ENCODE measurements at regions not wholly inside any gene's neighbourhood (a gene's known extent, or its start where the extent isn't known, plus 50 kb on each side); places are given as distances from the start of the nearest gene placed in this dataset.

GRCh38 chr6:121858310-121858709, 422.9 kb downstream of the GJA1 start:
- no peak for DNase-seq (ENCODE audit: low spot score)
- no peaks in the 10 kb centered on the region for H3K4me1 ChIP-seq (ENCODE audit: insufficient read depth, low read length)
- BruUV-seq (replicated peaks): no TSS peak
- H3K27me3 ChIP-seq (ENCODE audit: control insufficient read depth in 1 of 2, insufficient read depth in 2 of 2, low read length in 2 of 2): no peaks in the 10 kb centered on the region
- in situ Hi-C loops (cut with HindIII; ENCODE audit: extremely low pct_ligation_motif_present, low pct_unique_long_range_greater_than_20kb): no loop called here
- intact Hi-C loops (cut with micrococcal nuclease; ENCODE audit: unreplicated experiment): no loop called here
- no peak for FAIRE-seq
- no peaks in the 10 kb centered on the region for H3K79me2 ChIP-seq (ENCODE audit: insufficient read depth, low read length)
- H3K9ac ChIP-seq (ENCODE audit: insufficient read depth, low read depth, low read length): no peak overlapping the region
- no peaks in the 10 kb centered on the region for H3K9me3 ChIP-seq (ENCODE audit: low read length)
- POLR2A ChIA-PET: no interaction called here
- CTCF ChIA-PET (ENCODE audit: low intra/inter-chr PET ratio, low total read pairs): no interaction called here
- H4K20me1 ChIP-seq (ENCODE audit: insufficient read depth, low read length): no peaks in the 10 kb centered on the region
- WGBS (ENCODE audit: low lambda C conversion rate): 2% methylated on average over 4 of the region's 4 CpGs
- H3K4me3 ChIP-seq (replicated peaks in 1 of 3; ENCODE audit: insufficient read depth in 1 of 3, low read depth in 2 of 3, low read length in 3 of 3): no peak overlapping the region
- no peak overlapping the region for H3K4me2 ChIP-seq (ENCODE audit: low read depth, low read length)
- no peaks in the 10 kb centered on the region for H3K36me3 ChIP-seq (replicated peaks in 1 of 2; ENCODE audit: control insufficient read depth in 1 of 2, insufficient read depth in 2 of 2, low read length in 2 of 2)
- ATAC-seq: no peak
- no peak overlapping the region for H3K27ac ChIP-seq (ENCODE audit: extremely low read length, insufficient read depth, low read length)
- no peak overlapping the region for H2AFZ ChIP-seq (ENCODE audit: low read length)
- TF ChIP-seq ARNT2 (CRISPR knock-in tag; IDR thresholded peaks at IDR 0.05; ENCODE audit: low read depth) (no peak), ZFAT (CRISPR knock-in tag; conservative IDR thresholded peaks at IDR 0.05) (no peak), MXD4 (CRISPR knock-in tag; IDR thresholded peaks at IDR 0.05) (no peak), TOE1 (CRISPR knock-in tag; IDR thresholded peaks at IDR 0.05) (no peak), CENPX (CRISPR knock-in tag; IDR thresholded peaks at IDR 0.05) (no peak), KAT7 (CRISPR knock-in tag; IDR thresholded peaks at IDR 0.05; ENCODE audit: borderline replicate concordance) (no peak), ZNF670 (CRISPR knock-in tag; IDR thresholded peaks at IDR 0.05; ENCODE audit: borderline replicate concordance) (no peak), RORA (CRISPR knock-in tag; IDR thresholded peaks at IDR 0.05) (no peak), ZFP41 (CRISPR knock-in tag; IDR thresholded peaks at IDR 0.05; ENCODE audit: borderline replicate concordance) (no peak), RARG (CRISPR knock-in tag; IDR thresholded peaks at IDR 0.05; ENCODE audit: low read depth) (no peak), ATF7-NPFF (CRISPR knock-in tag; IDR thresholded peaks at IDR 0.05; ENCODE audit: low read depth) (no peak), SMARCC2 (IDR thresholded peaks at IDR 0.05) (no peak), ZNF776 (CRISPR knock-in tag; IDR thresholded peaks at IDR 0.05) (no peak), PLSCR1 (CRISPR knock-in tag; IDR thresholded peaks at IDR 0.05; ENCODE audit: borderline replicate concordance) (no peak)
- TF ChIP-seq, protein P1, sequence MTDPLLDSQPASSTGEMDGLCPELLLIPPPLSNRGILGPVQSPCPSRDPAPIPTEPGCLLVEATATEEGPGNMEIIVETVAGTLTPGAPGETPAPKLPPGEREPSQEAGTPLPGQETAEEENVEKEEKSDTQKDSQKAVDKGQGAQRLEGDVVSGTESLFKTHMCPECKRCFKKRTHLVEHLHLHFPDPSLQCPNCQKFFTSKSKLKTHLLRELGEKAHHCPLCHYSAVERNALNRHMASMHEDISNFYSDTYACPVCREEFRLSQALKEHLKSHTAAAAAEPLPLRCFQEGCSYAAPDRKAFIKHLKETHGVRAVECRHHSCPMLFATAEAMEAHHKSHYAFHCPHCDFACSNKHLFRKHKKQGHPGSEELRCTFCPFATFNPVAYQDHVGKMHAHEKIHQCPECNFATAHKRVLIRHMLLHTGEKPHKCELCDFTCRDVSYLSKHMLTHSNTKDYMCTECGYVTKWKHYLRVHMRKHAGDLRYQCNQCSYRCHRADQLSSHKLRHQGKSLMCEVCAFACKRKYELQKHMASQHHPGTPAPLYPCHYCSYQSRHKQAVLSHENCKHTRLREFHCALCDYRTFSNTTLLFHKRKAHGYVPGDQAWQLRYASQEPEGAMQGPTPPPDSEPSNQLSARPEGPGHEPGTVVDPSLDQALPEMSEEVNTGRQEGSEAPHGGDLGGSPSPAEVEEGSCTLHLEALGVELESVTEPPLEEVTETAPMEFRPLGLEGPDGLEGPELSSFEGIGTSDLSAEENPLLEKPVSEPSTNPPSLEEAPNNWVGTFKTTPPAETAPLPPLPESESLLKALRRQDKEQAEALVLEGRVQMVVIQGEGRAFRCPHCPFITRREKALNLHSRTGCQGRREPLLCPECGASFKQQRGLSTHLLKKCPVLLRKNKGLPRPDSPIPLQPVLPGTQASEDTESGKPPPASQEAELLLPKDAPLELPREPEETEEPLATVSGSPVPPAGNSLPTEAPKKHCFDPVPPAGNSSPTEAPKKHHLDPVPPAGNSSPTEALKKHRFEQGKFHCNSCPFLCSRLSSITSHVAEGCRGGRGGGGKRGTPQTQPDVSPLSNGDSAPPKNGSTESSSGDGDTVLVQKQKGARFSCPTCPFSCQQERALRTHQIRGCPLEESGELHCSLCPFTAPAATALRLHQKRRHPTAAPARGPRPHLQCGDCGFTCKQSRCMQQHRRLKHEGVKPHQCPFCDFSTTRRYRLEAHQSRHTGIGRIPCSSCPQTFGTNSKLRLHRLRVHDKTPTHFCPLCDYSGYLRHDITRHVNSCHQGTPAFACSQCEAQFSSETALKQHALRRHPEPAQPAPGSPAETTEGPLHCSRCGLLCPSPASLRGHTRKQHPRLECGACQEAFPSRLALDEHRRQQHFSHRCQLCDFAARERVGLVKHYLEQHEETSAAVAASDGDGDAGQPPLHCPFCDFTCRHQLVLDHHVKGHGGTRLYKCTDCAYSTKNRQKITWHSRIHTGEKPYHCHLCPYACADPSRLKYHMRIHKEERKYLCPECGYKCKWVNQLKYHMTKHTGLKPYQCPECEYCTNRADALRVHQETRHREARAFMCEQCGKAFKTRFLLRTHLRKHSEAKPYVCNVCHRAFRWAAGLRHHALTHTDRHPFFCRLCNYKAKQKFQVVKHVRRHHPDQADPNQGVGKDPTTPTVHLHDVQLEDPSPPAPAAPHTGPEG (CRISPR knock-in tag; IDR thresholded peaks at IDR 0.05): no peak
- TF ChIP-seq, protein P2, sequence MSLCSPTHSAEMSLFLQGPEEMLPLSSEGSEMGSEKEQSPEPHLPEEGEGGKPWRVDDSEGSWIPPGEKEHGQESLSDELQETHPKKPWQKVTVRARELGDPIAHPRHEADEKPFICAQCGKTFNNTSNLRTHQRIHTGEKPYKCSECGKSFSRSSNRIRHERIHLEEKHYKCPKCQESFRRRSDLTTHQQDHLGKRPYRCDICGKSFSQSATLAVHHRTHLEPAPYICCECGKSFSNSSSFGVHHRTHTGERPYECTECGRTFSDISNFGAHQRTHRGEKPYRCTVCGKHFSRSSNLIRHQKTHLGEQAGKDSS (CRISPR knock-in tag; IDR thresholded peaks at IDR 0.05; ENCODE audit: borderline replicate concordance, low read depth): no peak
